ENCODE measurements at regions not wholly inside any gene's neighbourhood (a gene's known extent, or its start where the extent isn't known, plus 50 kb on each side); places are given as distances from the start of the nearest gene placed in this dataset.

- Histone ChIP-seq H3K4me3 (replicated peaks; ENCODE audit: low read depth, low read length) (no peak overlapping the region), H3K27me3 (replicated peaks; ENCODE audit: control insufficient read depth, insufficient read depth, low read length) (no peaks in the 10 kb centered on the region), H3K36me3 (ENCODE audit: control insufficient read depth, insufficient read depth, low read length) (no peaks in the 10 kb centered on the region)
- TF ChIP-seq CTCF (IDR thresholded peaks at IDR 0.05; ENCODE audit: insufficient read depth, low read length, poor library complexity, severe bottlenecking): no peak
- no peak for DNase-seq (ENCODE audit: extremely low read depth, insufficient read length)
Measured at GRCh38 chr4:177087060-177087459, 222.6 kb upstream of the NEIL3 start.

- H3K4me3 ChIP-seq (replicated peaks; ENCODE audit: low read depth, low read length): no peak overlapping the region
- H3K27me3 ChIP-seq (replicated peaks; ENCODE audit: control insufficient read depth, insufficient read depth, low read length): no peaks in the 10 kb centered on the region
- DNase-seq (ENCODE audit: extremely low read depth, insufficient read length): no peak
- TF ChIP-seq CTCF (IDR thresholded peaks at IDR 0.05; ENCODE audit: insufficient read depth, low read length, poor library complexity, severe bottlenecking): no peak
- no peaks in the 10 kb centered on the region for H3K36me3 ChIP-seq (ENCODE audit: control insufficient read depth, insufficient read depth, low read length)
Measured at GRCh38 chr4:177087499-177087898, 222.2 kb upstream of the NEIL3 start.

DNA sequence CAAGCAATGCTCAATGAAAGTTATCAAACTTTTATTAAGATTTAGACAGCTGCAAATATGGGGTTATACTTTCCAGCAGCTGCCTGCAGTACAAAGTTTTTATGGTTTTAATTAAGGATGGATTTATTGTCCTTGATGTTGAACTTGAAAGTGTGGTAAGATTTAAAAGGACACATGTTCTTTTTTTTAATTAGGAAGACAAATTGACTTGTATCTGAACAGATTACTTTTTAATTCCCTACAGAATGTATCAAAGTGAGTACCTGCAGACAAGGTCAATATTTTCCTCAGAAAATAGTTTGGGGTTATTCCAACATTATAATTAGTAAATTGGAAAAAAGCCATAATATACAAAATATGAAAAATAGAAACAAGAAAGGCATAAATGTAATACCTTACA lies 218.2 kb upstream of the NEIL3 start:
- Histone ChIP-seq H3K27me3 (replicated peaks; ENCODE audit: control insufficient read depth, insufficient read depth, low read length) (no peaks in the 10 kb centered on the region), H3K4me3 (replicated peaks; ENCODE audit: low read depth, low read length) (no peak overlapping the region), H3K36me3 (ENCODE audit: control insufficient read depth, insufficient read depth, low read length) (no peaks in the 10 kb centered on the region)
- no peak for TF ChIP-seq CTCF (IDR thresholded peaks at IDR 0.05; ENCODE audit: insufficient read depth, low read length, poor library complexity, severe bottlenecking)
- no peak for DNase-seq (ENCODE audit: extremely low read depth, insufficient read length)

DNA sequence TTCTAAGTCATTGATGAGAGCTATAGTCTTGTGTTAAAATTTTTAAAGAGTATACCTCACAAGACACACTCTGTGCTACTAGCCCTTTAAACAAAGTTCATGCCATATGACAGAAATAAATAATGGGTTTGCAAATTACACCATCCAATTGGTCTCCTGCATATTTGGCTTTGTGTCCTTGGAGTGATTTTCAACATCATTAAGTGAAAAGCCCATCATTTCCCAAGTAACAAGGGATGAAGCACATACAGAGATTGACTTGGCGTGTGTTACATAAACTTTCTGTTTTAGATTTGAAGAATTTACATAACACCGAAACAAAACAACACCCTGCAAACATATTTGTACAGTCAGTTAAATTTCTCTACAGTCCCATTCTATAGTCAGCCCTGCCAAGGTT lies 216.9 kb upstream of the NEIL3 start:
- no peaks in the 10 kb centered on the region for H3K36me3 ChIP-seq (ENCODE audit: control insufficient read depth, insufficient read depth, low read length)
- no peak overlapping the region for H3K4me3 ChIP-seq (replicated peaks; ENCODE audit: low read depth, low read length)
- no peaks in the 10 kb centered on the region for H3K27me3 ChIP-seq (replicated peaks; ENCODE audit: control insufficient read depth, insufficient read depth, low read length)
- TF ChIP-seq CTCF (IDR thresholded peaks at IDR 0.05; ENCODE audit: insufficient read depth, low read length, poor library complexity, severe bottlenecking): no peak
- DNase-seq (ENCODE audit: extremely low read depth, insufficient read length): no peak

GRCh38 chr4:177093964-177094363 lies 215.7 kb upstream of the NEIL3 start:
- H3K36me3 ChIP-seq (ENCODE audit: control insufficient read depth, insufficient read depth, low read length): no peaks in the 10 kb centered on the region
- no peak for DNase-seq (ENCODE audit: extremely low read depth, insufficient read length)
- H3K27me3 ChIP-seq (replicated peaks; ENCODE audit: control insufficient read depth, insufficient read depth, low read length): no peaks in the 10 kb centered on the region
- TF ChIP-seq CTCF (IDR thresholded peaks at IDR 0.05; ENCODE audit: insufficient read depth, low read length, poor library complexity, severe bottlenecking): no peak
- H3K4me3 ChIP-seq (replicated peaks; ENCODE audit: low read depth, low read length): no peak overlapping the region

DNA sequence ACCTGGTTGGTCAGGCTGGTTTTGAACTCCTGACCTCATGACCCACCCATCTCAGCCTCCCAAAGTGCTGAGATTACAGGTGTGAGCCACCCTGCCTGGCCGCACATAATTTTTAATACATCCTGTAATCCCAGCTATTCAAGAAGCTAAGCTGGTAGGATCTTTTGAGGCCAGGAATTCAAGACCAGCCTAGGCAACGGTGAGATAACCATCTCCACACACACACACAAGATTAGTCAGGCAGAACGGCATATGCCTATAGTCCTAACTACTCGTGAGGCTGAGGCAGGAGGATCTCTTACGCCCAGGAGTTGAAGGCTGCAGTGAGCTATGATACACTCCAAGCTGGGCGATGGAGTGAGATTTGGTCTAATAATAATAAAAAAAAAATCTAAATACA lies 212.4 kb upstream of the NEIL3 start:
- DNase-seq (ENCODE audit: extremely low read depth, insufficient read length): no peak
- Histone ChIP-seq H3K27me3 (replicated peaks; ENCODE audit: control insufficient read depth, insufficient read depth, low read length) (no peaks in the 10 kb centered on the region), H3K36me3 (ENCODE audit: control insufficient read depth, insufficient read depth, low read length) (no peaks in the 10 kb centered on the region), H3K4me3 (replicated peaks; ENCODE audit: low read depth, low read length) (no peak overlapping the region)
- no peak for TF ChIP-seq CTCF (IDR thresholded peaks at IDR 0.05; ENCODE audit: insufficient read depth, low read length, poor library complexity, severe bottlenecking)
